ENCODE measurements at regions not wholly inside any gene's neighbourhood (a gene's known extent, or its start where the extent isn't known, plus 50 kb on each side); places are given as distances from the start of the nearest gene placed in this dataset.

DNA sequence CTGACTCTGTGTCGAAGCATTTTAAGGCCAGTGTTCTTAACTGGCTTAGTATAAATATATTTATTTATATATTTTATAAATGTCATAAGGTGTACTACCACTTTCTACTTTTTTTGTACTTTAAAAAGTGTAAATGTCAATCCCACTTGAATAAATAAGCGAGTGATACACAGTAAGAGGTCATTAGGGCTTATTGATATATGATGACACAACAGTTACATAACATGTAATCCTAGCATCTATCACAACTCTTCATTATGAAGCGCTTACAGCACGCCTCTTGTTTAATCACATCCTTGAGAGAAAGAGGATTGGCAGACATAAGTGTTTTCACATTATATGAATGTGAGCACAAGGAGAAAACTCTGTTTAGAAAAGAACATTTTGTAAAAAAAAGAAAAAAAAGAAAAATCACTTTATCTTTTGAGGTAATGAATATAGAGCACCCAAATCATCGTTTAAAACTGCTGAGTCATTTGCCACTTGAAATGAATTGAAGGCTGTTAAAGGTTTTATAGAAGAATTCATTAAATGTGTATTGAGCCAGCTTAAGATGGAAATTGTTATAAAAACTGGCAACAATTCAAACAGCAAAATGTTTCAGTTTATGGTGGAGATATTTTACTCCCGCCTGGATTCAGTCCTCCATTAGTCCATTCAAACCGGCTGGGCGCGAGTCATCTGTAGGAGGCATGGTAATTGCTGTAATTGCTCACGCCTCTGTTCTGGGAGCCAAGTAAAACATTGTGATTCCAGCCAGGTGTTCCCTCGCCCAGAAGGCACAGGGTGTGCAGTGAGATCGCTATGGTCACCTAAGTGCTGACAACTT lies 627.3 kb upstream of the KIRREL3 start:
- DNase-seq, result no peak

- no peak for DNase-seq
These were observed 626.6 kb upstream of the KIRREL3 start for GRCh38 chr11:127627204-127627603.

DNA sequence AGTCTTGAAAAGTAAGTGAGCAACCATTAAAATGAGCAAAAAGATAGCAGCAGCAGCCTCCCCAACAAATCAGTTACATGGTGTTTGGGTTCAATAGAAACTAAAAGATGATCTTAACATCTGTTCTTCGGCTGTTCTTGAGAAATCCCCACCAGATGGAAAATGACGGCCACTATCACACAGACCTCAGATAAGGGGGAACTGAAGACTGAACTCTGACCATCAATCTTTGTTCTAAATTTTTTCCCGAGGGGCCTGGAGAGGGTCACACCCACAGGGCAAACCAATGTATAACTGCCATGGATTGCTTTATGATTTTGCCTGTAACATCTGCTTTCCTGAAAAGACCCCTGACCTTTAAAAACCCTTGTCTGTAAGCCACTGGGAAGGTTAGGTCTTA lies 624.8 kb upstream of the KIRREL3 start:
- no peak for DNase-seq

- DNase-seq, result no peak
These were observed 623.8 kb upstream of the KIRREL3 start for GRCh38 chr11:127624306-127624856.

- DNase-seq, result no peak
These were observed 622.1 kb upstream of the KIRREL3 start for GRCh38 chr11:127622686-127623085.

GRCh38 chr11:127620671-127621070 lies 620.1 kb upstream of the KIRREL3 start:
- no peak for DNase-seq

GRCh38 chr11:127619946-127620345 lies 619.4 kb upstream of the KIRREL3 start:
- no peak for DNase-seq

- no peak for DNase-seq
These were observed 618.2 kb upstream of the KIRREL3 start for GRCh38 chr11:127618721-127619120.

DNA sequence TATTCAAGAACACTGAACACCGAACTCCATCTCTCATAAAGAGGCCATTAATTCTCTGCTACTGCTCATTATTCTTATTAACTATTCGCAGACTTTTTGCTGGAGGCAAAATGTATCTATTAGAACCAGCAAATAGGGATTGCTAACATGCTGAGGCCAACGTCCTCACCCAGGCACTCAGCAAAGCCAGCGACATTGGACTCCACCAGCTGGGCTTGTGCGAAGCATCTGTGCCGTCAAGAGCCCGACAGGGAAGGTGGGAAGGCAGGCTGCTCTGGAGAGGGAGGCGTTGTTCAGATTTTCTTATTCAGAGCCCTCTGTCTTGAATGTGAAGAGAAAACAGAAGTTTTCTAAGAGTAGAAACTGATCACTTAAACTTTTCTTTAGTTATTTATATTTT lies 615.6 kb upstream of the KIRREL3 start:
- DNase-seq, result no peak

- DNase-seq, result no peak
These were observed 612.0 kb upstream of the KIRREL3 start for GRCh38 chr11:127612607-127613006.

DNA sequence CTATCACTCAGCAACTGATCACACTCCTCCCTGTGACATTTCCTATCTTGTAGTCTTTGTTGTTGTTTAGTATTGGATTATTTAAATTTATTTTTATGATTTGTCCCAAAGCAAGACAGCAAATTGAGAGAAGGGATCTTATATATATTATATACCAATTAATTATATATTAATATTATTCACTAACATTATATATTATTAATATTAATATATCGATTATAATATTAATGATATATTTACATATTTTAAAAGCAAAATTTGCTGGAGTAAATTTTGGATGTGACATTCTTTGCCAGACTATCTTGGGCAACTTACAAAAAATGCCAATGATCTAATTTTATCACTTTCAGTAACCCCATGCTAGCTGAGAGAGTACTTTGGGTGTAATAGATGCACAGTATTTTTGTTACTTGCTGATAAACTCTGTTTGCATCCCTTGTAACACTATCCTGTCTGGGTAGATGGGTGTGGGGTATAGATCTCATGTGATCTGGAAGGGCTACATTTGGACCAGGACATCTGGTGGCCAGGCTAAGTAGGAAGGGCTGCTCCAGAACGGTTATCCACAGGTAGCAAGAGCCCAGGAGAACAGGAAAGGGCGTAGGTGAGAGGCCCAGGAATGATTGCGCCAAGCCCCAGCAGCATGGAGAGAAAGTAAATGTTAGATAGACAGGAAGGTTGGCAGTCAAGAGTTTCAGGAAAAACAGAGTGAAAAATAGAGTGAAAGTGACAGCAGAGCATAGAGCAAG lies 608.6 kb upstream of the KIRREL3 start:
- DNase-seq, result no peak

GRCh38 chr11:127607487-127608085 lies 607.0 kb upstream of the KIRREL3 start:
- DNase-seq, result no peak

DNA sequence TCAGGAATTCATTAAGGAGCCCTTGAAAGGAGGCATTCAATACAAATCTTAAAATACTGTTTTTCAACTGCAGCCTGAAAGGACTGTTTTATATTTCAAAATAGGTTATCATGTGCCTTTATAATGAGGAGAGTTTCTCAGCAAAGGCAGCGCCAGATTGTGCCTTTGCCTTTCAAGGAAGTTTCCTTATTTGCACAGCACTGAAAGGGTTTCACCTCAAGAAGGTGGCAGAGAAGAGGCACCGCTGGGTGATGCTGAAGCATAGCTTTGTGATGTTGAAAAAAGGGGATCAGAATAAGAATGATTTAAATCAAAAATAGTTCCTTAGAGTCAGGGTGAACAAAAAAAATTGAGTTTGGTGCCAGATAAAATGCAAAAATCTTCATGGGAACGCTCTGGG lies 601.0 kb upstream of the KIRREL3 start:
- no peak for DNase-seq

DNA sequence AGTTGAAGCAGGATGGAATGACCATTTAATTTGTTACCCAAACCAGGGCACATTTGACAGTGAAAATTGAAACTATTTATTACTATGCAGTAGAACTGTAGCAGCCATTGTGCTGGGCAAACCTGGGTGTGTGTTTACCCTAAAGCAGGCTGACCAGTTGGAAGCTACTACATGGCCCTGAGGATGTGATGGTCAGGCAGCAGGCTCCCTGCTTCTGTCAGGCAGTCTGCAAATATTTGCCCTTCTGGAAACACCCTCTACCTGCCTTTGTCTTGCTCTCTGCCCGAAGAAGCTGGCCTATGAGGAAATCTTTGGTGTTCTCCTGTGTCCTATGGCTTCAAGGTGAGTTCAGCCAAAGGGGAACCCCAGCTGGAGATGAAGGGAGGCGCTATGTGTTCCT lies 600.1 kb upstream of the KIRREL3 start:
- DNase-seq, result no peak

- DNase-seq, result no peak
These were observed 597.9 kb upstream of the KIRREL3 start for GRCh38 chr11:127598476-127598875.

- DNase-seq, result no peak
These were observed 595.9 kb upstream of the KIRREL3 start for GRCh38 chr11:127596433-127596832.

- DNase-seq, result no peak
These were observed 591.8 kb upstream of the KIRREL3 start for GRCh38 chr11:127592371-127592770.

DNA sequence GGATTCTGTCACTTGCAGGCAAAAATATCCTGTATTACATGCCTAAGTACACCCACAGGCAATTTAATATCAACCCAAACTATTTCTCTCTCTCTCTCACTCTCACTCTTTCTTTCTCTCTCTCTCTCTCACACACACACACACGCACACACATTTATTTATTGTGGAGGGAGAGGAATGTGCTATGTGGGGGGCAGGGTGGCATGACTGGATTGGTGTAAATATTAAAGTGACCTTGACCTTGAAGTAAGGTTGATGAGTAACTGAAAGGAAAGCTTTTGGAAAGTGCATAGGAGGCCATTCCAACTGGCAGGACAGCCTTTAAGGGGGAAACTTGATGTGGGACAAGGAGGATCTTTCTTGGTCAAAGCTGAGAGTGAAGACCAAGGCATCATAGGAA lies 589.7 kb upstream of the KIRREL3 start:
- DNase-seq, result no peak

DNA sequence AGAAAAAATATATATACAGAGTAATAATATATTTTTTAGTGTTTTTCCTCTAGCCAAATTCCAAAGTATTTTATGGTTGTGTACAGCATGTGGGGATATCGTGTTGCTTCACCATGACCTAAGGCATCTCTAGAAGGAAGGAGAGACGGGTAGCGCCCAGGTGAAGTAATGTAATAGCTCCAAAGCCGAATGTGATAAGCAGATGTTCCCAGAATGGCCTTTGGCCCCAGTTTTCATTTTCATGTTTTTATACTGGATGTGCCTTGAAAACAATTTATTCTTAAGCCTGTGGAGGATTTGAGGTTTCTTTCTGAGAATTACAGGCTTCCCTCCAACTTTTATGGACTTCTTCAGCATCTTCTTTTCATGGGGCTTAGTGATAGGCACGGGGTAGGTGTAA lies 587.9 kb upstream of the KIRREL3 start:
- DNase-seq, result no peak

GRCh38 chr11:127587511-127587910 lies 586.9 kb upstream of the KIRREL3 start:
- DNase-seq, result no peak

DNA sequence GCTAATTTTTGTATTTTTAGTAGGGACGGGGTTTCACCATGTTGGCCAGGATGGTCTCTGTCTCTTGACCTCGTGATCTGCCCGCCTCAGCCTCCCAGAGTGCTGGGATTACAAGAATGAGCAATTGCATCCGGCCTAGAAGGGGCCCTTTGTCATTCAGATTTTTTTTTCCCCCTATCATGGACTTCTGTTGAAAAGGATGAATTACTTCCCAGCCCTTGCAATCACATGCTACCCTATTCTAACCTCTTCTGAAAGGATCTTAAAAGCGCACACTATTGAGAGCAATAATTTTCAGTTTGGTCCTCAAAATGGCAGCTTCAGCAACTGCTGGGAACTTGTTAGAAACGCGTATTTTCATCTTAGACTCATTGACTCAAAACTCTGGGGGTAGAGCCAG lies 575.6 kb upstream of the KIRREL3 start:
- DNase-seq, result no peak

- DNase-seq, result no peak
These were observed 573.9 kb upstream of the KIRREL3 start for GRCh38 chr11:127574478-127574877.

DNA sequence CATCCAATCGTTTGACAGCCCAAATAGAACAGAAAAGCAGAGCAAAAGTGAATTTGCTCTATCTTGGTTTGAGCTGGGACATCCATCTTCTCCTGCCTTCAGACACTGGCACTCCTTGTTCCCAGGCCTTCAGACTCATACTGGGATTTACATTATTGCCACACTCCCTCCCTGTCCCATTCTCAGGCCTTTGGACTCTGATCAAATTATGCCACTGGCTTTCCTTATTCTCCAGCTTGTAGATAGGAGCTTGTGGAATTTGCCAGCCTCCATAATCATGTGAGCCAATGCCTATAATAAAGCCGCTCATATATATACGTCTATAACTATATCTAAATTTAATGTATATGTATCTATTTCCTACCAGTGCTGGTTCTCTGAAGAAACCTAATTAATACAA lies 568.3 kb upstream of the KIRREL3 start:
- no peak for DNase-seq
